HEK293T (cell line): ENCODE measurements at regions not wholly inside any gene's neighbourhood (a gene's known extent, or its start where the extent isn't known, plus 50 kb on each side); places are given as distances from the start of the nearest gene placed in this dataset.
"Not testable (repeated sequence)": the region's sequence is repeated elsewhere in the genome, so short reads cannot be mapped to it uniquely, and the experiment has no call there.

Experiments
- ARNT ChIP-seq: fragments of 450-650 bp; IDR thresholded peaks from 2 replicates; pipeline ENCODE4 v1.6.1; 2017; ENCODE audit warnings: mild to moderate bottlenecking
- BHLHE40 ChIP-seq: fragments of 450-650 bp; IDR thresholded peaks from 2 replicates; pipeline ENCODE4 v1.6.1; 2016; ENCODE audit warnings: mild to moderate bottlenecking, moderate library complexity, borderline replicate concordance
- CTBP1 ChIP-seq: fragments of 450-650 bp; IDR thresholded peaks from 2 replicates; pipeline ENCODE4 v1.6.1; 2016; ENCODE audit warnings: borderline replicate concordance
- FOXA1 ChIP-seq: fragments of 450-650 bp; IDR thresholded peaks from 2 replicates; pipeline ENCODE4 v1.6.1; 2016; ENCODE audit warnings: mild to moderate bottlenecking
- FOXK2 ChIP-seq: fragments of 450-650 bp; IDR thresholded peaks from 2 replicates; pipeline ENCODE4 v1.6.1; 2016; ENCODE audit warnings: mild to moderate bottlenecking
- FOXM1 ChIP-seq: fragments of 450-650 bp; IDR thresholded peaks from 2 replicates; pipeline ENCODE4 v1.6.1; 2017; ENCODE audit warnings: mild to moderate bottlenecking, borderline replicate concordance
- HDGF ChIP-seq: fragments of 450-650 bp; IDR thresholded peaks from 2 replicates; pipeline ENCODE4 v1.6.1; 2017; ENCODE audit warnings: antibody characterized with exemption, borderline replicate concordance
- NFRKB ChIP-seq: fragments of 450-650 bp; IDR thresholded peaks from 2 replicates; pipeline ENCODE4 v1.6.1; 2016; ENCODE audit warnings: mild to moderate bottlenecking, moderate library complexity
- SP1 ChIP-seq: fragments of 450-650 bp; IDR thresholded peaks from 2 replicates; pipeline ENCODE4 v1.6.1; 2017
- SUZ12 ChIP-seq: fragments of 450-650 bp; IDR thresholded peaks from 2 replicates; pipeline ENCODE4 v1.6.1; 2016; ENCODE audit warnings: mild to moderate bottlenecking
- TARDBP ChIP-seq: fragments of 450-650 bp; IDR thresholded peaks from 2 replicates; pipeline ENCODE4 v1.6.1; 2016
- ZNF384 ChIP-seq: fragments of 450-650 bp; IDR thresholded peaks from 2 replicates; pipeline ENCODE4 v1.6.1; 2016
- TF ChIP-seq, protein P1 (sequence below): fragments of 450-650 bp; IDR thresholded peaks from 2 replicates; pipeline ENCODE4 v1.6.1; 2016

GRCh38 chr12:92375504-92375903, 229.9 kb upstream of the BTG1 start:
- not testable (repeated sequence) for TF ChIP-seq SP1, FOXK2, NFRKB, BHLHE40, ZNF384, SUZ12, CTBP1, HDGF, FOXM1, ARNT, FOXA1, TARDBP
- TF ChIP-seq, protein P1, sequence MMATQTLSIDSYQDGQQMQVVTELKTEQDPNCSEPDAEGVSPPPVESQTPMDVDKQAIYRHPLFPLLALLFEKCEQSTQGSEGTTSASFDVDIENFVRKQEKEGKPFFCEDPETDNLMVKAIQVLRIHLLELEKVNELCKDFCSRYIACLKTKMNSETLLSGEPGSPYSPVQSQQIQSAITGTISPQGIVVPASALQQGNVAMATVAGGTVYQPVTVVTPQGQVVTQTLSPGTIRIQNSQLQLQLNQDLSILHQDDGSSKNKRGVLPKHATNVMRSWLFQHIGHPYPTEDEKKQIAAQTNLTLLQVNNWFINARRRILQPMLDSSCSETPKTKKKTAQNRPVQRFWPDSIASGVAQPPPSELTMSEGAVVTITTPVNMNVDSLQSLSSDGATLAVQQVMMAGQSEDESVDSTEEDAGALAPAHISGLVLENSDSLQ = not testable (repeated sequence)
